ENCODE measurements at regions not wholly inside any gene's neighbourhood (a gene's known extent, or its start where the extent isn't known, plus 50 kb on each side); places are given as distances from the start of the nearest gene placed in this dataset.
"Not testable (repeated sequence)": the region's sequence is repeated elsewhere in the genome, so short reads cannot be mapped to it uniquely, and the experiment has no call there.

DNA sequence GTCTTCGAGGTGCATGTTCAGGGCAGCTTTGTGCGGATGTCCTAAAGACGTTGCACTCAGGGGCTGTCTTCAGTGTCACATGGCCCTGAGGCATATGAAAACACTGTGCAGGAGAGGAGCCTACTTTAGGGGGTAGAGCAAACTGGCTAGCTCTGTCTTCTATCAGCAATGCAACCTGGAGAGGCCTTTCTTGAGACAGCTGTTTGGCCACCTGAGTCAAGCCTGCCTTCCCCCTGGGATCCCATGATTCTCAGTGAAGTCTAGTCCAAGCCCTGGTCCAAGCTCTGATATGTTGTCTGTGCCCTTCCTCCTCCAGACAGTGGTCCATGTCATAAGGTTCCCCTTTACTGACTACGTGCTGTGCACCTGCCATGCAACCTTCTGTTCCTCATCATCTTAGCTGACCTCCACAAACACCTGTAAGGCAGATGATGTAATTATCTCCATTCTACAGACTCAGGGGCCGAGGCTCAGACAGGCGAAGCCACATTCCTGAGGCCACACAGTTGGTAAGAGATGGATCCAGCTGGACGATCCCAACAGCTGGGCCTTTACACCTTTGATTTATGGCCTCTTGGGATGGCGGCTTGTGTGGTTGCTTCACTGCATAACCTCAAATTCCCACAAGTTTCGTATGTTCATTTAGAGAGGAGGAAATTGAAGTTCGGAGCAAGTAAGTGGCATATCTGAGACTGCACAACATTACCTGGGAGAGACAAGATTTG lies 109.9 kb downstream of the COPS8 start:
- intact Hi-C loops (cut with micrococcal nuclease) = no loop called here

DNA sequence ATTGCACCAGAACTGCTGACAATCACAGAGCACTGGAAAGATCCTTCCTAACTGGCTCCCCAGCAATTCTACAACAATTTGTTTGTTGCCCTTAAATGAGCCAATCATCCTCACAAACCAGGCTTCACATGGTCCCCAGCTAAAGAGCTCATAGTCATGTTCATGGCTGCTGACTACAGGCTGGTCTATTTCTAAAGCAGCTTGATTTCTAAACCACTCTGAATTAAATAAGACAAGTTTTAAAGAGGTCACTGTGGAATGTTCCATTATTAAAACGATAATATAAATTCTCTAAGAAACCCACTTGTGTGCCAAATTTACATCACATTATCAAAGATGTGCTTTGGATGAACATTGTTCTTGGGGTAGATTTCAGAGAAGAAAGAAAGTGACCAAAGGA lies 110.7 kb downstream of the COPS8 start:
- intact Hi-C loops (cut with micrococcal nuclease) = no loop called here

DNA sequence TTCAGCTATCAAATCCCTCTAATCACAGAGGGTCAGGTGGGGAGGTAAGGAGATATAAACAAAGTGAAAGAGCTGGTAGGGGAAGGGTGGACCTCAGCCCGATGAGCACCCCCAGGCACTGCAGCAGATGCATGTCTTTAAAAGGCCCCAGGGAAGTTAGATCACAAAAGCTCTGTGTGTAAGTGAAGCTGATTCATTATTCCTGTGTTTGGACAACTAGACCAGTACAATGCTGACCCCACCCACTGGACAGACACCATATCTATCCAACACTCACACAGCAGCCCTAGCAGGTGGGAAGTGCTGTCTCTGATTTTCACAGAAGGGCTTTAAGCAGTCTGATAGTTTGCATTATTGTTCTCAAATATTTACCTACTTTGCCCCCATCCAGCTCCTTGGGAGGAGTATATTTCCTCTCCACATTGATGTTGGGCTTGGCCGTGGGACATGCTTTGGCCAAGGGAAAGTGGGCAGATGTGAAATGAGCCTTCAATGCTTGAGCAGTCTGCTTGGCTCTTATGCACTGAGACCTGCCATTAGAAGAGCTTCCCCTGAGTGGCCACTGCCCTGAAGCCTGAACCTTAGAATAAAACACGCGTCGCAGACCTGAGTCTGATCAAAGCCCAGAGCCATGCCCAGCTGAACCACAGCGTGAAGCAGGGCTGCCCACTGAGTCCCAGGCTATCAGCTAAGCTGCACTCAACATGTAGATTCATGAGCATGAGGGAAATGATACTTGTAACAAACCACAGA lies 111.4 kb downstream of the COPS8 start:
- intact Hi-C loops (cut with micrococcal nuclease) = no loop called here

DNA sequence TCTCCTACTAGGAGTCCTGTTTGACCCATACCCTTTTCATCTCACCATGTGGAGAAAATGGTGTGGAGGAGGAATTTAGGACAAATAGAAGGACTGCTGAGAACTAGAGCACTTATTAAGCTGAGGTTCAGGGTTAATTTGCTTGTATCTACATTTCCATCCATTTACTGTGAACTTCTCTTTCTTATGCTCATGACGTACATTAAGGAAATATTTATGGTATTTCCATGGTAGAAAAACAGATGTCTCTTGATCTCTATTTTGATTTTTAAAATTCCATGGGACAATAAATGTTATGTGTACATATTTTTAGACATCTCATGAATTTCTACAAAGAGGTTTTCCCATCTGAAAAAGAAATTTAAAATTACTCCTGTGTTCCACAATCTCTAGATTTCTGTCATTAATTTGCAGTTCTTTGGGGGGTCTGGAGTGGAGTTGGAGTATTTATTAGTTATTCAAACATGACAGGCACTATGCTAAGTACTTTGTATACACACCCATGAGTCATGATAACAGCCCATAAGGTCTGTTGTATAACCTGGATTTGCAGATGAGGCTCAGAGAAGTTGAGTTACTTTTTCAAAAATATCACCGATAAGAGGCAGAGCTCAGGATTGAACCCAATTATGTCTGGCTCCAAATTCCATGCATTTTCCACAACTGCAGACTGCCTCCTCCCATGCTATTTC lies 112.6 kb downstream of the COPS8 start:
- intact Hi-C loops (cut with micrococcal nuclease) = no loop called here

DNA sequence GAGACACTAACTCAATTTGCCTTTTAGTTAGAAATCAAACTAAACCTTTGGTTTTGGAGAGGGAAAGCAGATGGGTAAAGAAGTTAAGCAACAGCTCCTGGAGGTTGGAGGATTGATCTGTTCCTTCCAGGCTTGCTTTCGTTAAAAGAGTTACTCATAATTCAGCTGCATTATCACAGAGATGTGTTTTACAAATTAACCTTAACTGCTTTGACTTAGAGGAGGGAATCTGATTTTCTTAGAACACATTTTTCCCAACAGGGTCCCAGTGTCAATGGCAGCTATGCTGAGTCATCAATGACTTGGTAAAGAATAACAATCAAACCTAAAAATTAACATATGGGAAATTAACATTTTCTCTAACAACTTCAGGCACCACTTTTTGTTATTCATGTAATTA lies 113.4 kb downstream of the COPS8 start:
- intact Hi-C loops (cut with micrococcal nuclease) = no loop called here

DNA sequence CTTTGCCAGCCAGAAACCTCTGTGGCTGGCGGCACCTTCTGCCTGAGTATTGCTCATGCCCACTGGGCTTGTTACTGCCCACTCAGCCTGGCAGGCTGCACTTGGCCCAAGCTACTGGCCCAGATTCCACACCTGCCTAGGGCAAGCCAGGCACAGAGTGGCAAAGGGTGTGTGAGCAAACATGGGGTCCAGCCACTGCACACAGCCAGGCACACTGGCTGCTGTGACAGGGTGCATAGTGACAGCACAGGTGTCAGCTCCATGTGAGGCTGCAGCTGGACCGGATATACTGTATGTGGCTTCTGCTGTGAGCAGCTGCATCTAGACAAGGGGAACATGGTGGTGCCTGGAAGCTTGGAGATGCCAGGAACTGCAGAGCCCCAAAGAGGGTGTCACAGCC lies 113.9 kb downstream of the COPS8 start:
- intact Hi-C loops (cut with micrococcal nuclease) = no loop called here

GRCh38 chr2:237200462-237200861 lies 114.8 kb downstream of the COPS8 start:
- intact Hi-C loops (cut with micrococcal nuclease) = no loop called here

DNA sequence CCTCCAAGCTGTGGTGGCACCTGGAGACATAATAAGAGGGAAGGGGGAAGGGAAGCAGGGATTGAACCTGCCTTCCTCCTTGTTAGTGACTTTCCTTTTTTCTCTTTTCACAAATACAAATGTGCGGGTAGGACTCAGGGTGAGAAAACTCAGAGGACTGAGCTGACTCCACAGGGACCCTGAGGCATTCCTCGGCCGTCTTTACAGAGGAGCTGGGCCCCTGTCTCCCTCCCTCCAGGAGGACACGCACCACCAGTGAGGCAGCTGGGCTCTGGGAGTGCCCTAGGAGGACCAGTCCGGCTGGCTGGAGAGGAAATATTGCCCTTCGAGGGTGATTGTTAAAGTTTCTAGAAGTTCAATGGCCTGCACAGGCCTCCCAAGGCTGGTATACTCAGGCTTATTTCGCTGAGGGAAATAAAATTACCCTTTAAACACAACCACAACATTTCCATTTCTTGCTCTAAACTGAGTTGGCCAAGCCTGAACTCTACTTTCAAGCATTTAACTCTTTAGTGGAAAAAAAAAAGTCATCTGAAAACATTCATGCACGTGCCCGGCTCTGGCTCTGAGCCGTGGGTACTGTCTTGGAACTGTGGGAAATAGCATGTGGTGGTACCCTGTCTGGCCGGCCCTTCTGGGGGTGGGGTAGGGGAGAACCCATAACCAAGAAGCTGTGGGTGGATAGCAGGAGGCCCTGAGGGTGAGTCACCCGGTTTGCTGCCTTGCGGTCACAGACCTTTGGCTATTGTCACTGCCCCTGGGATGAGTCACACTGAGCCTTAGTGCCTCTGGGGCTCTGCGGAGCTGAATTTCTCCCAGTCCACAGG lies 116.0 kb downstream of the COPS8 start:
- intact Hi-C loops (cut with micrococcal nuclease) = no loop called here

DNA sequence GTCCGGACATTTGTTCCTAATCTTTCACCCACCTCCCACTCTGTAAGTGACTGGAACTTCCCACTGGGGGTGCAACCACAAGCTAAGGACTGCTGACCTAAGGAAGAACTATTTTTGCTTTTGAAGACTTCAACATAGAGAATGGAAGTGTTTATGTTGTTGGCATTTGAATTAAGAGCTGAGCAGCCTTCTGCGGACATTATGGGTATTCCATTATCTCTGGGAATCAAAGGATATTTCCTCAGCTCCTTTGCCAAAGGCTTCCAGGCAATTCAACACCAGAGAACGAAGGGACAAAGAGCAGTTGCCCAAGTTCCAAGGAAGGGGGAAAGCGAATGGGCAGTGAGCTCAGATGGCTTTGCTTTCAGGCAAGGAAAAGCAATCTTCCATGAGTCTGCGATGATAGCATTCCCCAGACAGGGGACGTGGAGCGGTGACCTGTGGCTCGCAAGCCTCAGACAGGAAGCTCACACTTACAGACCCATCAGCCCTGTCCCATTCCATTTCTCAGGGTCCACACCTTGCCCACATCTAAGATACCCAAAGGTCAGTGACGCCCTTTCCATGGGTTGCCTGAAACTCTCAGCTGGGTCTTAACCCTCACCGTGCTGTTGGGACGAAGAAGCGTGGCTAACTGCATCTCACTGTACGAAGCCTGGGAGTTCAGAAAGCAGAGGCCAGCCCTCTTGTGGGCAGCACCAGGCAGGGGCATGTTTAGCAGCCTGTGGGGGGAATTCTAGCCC lies 116.8 kb downstream of the COPS8 start:
- intact Hi-C loops (cut with micrococcal nuclease) = no loop called here

- intact Hi-C loops (cut with micrococcal nuclease) = no loop called here
Observed at GRCh38 chr2:237205043-237205541, 119.4 kb downstream of the COPS8 start.

- intact Hi-C loops (cut with micrococcal nuclease) = no loop called here
Observed at GRCh38 chr2:237205561-237205971, 119.9 kb downstream of the COPS8 start.

GRCh38 chr2:237207646-237208045 lies 122.0 kb downstream of the COPS8 start:
- intact Hi-C loops (cut with micrococcal nuclease) = no loop called here

- intact Hi-C loops (cut with micrococcal nuclease) = no loop called here
Observed at GRCh38 chr2:237208373-237209260, 122.9 kb downstream of the COPS8 start.

GRCh38 chr2:237209885-237210284 lies 124.2 kb downstream of the COPS8 start:
- intact Hi-C loops (cut with micrococcal nuclease) = no loop called here

DNA sequence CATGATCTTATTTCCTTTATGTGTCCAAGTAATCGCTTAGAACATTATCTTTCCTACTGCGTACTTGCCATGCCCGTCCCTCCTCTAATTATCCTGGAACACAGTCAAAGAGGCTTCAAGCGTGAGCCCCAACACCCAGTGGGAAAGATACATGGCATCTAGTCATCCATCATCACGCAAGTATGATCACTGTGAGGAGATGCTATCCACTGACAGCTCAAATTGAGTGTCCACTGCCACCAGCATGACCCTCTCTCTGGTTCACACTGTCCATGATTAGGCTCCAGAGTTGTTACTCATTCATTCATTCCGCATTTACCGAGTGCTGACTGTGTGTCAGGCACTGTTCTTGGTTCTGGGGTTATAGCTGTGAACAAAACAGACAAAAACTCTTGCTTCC lies 124.6 kb downstream of the COPS8 start:
- intact Hi-C loops (cut with micrococcal nuclease) = no loop called here

DNA sequence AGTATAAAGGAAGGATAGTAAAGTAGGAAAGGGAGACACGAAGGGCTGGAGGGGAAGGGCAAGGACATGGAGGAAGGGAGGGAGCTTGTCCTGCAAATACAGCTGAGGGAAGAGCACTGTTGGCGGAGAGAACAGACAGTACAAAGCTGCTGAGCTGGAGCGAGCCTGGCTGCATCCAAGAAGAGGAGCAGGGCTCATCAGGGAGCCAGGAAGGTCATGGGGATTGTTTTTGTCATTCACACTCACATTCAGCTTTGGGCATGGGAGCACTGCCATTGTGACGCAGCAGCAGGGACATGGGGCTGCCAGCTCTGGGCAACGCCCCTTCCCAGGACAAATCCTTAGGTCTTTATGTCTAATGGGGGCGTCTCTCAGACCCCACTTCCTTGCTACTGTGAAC lies 125.1 kb downstream of the COPS8 start:
- intact Hi-C loops (cut with micrococcal nuclease) = no loop called here

DNA sequence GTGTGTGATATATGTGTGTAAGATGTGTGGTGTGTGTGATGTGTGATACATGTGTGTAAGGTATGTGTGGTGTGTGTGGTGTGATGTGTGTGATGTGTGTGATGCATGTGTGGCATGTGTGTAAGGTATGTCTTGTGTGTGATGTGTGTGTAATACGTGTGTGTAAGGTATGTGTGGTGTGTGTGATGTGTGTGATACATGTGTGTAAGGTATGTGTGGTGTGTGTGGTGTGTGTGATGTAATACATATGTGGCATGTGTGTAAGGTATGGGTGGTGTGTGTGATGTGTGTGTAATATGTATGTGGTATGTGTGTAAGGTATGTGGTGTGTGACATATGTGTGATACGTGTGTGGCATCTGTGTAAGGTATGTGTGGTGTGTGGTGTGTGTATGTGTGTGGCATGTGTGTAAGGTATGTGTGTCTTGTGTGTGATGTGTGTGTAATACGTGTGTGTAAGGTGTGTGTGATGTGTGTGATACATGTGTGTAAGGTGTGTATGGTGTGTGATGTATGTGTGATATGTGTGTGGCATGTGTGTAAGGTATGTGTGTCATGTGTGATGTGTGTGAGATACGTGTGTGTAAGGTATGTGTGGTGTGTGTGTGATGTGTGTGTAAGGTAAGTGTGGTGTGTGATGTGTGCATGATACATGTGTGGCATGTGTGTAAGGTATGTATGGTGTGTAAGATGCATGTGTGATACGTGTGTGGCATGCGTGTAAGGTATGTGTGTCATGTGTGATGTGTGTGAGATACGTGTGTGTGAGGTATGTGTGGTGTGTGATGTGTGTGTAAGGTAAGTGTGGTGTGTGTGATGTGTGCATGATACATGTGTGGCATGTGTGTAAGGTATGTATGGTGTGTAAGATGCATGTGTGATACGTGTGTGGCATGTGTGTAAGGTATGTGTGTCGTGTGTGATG lies 126.9 kb downstream of the COPS8 start:
- intact Hi-C loops (cut with micrococcal nuclease) = not testable (repeated sequence)

GRCh38 chr2:237213315-237214022 lies 127.8 kb downstream of the COPS8 start:
- intact Hi-C loops (cut with micrococcal nuclease) = no loop called here

All from T-helper 1 cell treated with Interleukin-12 subunit alpha and Interleukin-12 subunit beta and Interleukin-4 antibody, amounts not matched to agents 30 ng/mL and 1 ng/mL, for 36 hours (primary cell).